Heart right ventricle (tissue), 16 donors: ENCODE measurements at regions not wholly inside any gene's neighbourhood (a gene's known extent, or its start where the extent isn't known, plus 50 kb on each side); places are given as distances from the start of the nearest gene placed in this dataset.

Source experiments
- ATAC-seq, 8 donors: fragments of 200-7000 bp; cut with Tn5 transposase; one replicate each; pipeline ENCODE4 v1.9.1; 2020; ENCODE audit warnings: mild to moderate bottlenecking in 8 of 8, moderate library complexity in 8 of 8, moderate number of reproducible peaks in 1 of 8
- DNase-seq, 2 donors: peaks; one replicate each; pipeline ENCODE4 v3.0.0-alpha.2; 2020
- H3K27ac ChIP-seq, 10 donors: fragments of 200-600 bp; sonication (generic) in 2 of 10; one replicate each; pipeline versions ENCODE4 v1.5.0 to v1.8.0; 2020 to 2022; ENCODE audit warnings: mild to moderate bottlenecking in 3 of 10
- H3K27me3 ChIP-seq, 7 donors: fragments of 200-600 bp; one replicate each; pipeline ENCODE4 v1.8.0; 2021 to 2022; ENCODE audit warnings: mild to moderate bottlenecking in 2 of 7
- H3K36me3 ChIP-seq, 9 donors: fragments of 200-600 bp; sonication (generic) in 1 of 9; one replicate each; pipeline versions ENCODE4 v1.5.0 to v1.8.0; 2020 to 2022; ENCODE audit warnings: mild to moderate bottlenecking in 2 of 9
- H3K4me1 ChIP-seq, 9 donors: fragments of 200-600 bp; sonication (generic) in 1 of 9; one replicate each; pipeline versions ENCODE4 v1.5.0 to v1.8.0; 2020 to 2022; ENCODE audit warnings: mild to moderate bottlenecking in 4 of 9
- H3K4me3 ChIP-seq, 10 donors: fragments of 200-600 bp; sonication (generic) in 2 of 10; one replicate each; pipeline versions ENCODE4 v1.5.0 to v1.8.0; 2020 to 2022; ENCODE audit warnings: mild to moderate bottlenecking in 7 of 10, moderate library complexity in 2 of 10
- H3K9me3 ChIP-seq, 11 donors: fragments of 200-600 bp in 10 of 11; sonication (generic) in 2 of 11; one replicate each; pipeline versions ENCODE4 v1.5.0 to v1.8.0; 2013 to 2022; ENCODE audit warnings: mild to moderate bottlenecking in 2 of 11, control low read depth in 1 of 11, moderate library complexity in 1 of 11
- CTCF ChIP-seq, 9 donors: fragments of 200-600 bp; sonication (generic) in 2 of 9; IDR thresholded peaks; one replicate each; pipeline versions ENCODE4 v1.5.0 to v1.8.0; 2021 to 2022; ENCODE audit warnings: antibody characterized with exemption in 9 of 9, mild to moderate bottlenecking in 5 of 9, moderate library complexity in 1 of 9
- WGBS, 2 donors: extraction: QIAGEN DNeasy Blood & Tissue Kit; methylation state at CpG; one replicate each; pipeline ENCODE4 v1.1.7; 2013; ENCODE audit warnings: inconsistent platforms in 1 of 2; 5-methylcytosine and 5-hydroxymethylcytosine counted together
- intact Hi-C, 10 donors: fragments of 100-400 bp; cut with DNase I; formaldehyde crosslinking; loops; one replicate each; pipeline versions ENCODE4 v1.11.1 to v1.14.2; 2022
- donor health status: Arrhythmogenic right ventricular cardiomyopathy.
- donor health status: ischemic (EF 13 %, LVEDD 7.1; RV severe dilation, severe dysfunction).
- donor health status: healthy with polysubstance abuse.
- donor health status: DM: no; HTN: yes; CAD: no.
- donor health status: DM: no; HTN: no; CAD: no.
- donor health status: ischemic (EF 25% LVEDD 6.9; RV normal size, moderate dysfunction).
- donor health status: ischemic (EF 25% LVEDD 5.7; RV mildly dilated, moderate dysfunction).
- donor health status: healthy.
- donor health status: DM: yes; HTN: yes; CAD: no.
- donor health status: Ischemic cardiomyopathy.
- donor health status: ischemic (EF 35%, LVEDD 5.7; RV mildly dilated, moderate dysfunction).
- donor health status: nonischemic (EF 11% LVEDD 7.7; RV severe dilation, severe dysfunction).
- donor health status: DM: yes; HTN: yes; CAD: no.
- donor health status: PGD.
- donor health status: ischemic (EF 29% LVEDD 5.4; RV normal size, mild dysfunction).
- donor health status: nonischemic (EF 23%, LVEDD 6.1; RV moderate dilation, normal function).

DNA sequence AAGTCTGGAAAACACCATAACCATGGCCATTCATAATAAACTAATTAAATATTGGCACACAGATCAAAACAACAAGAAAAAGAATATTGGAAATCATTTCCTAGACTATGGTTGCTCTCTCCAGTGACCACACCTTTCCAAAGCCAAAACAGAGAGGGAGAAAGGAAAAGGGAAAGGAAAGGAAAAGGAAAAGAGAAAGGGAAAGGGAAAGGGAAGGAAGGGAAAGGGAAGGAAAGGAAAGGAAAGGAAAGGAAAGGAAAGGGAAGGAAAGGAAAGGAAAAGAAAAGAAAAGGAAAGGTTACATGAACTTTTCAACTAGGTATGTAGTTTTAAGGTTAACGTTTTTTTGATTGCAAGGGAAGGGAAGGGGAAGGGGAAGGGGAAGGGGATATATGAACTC is 360.5 kb upstream of the SLC39A10 start:
- Histone ChIP-seq H3K9me3 (peaks cover 0 to 24% (median 0%) of the 10 kb centered on the region in 11 donors), H3K27ac (no peak overlapping the region), H3K4me1 (no peaks in the 10 kb centered on the region), H3K36me3 (no peaks in the 10 kb centered on the region), H3K4me3 (no peak overlapping the region), H3K27me3 (no peaks in the 10 kb centered on the region)
- WGBS, 2 donors = 43 to 44% methylated on average over 1 of the region's 1 CpG
- DNase-seq (no peak), ATAC-seq (no peak)
- no peak for TF ChIP-seq CTCF (IDR thresholded peaks at IDR 0.05)
- intact Hi-C loops = no loop called here

- H3K9me3 ChIP-seq = peaks cover 0 to 4% (median 0%) of the 10 kb centered on the region in 11 donors
- H3K4me3 ChIP-seq = no peak overlapping the region
- no peak overlapping the region for H3K27ac ChIP-seq
- no peaks in the 10 kb centered on the region for H3K4me1 ChIP-seq
- intact Hi-C loops = no loop called here
- H3K27me3 ChIP-seq = peaks cover 0 to 4% (median 0%) of the 10 kb centered on the region in 7 donors
- H3K36me3 ChIP-seq = no peaks in the 10 kb centered on the region
- ATAC-seq (no peak), DNase-seq (no peak)
- TF ChIP-seq CTCF (IDR thresholded peaks at IDR 0.05) = no peak
These were observed 367.9 kb upstream of the SLC39A10 start for GRCh38 chr2:195289081-195289480.

DNA sequence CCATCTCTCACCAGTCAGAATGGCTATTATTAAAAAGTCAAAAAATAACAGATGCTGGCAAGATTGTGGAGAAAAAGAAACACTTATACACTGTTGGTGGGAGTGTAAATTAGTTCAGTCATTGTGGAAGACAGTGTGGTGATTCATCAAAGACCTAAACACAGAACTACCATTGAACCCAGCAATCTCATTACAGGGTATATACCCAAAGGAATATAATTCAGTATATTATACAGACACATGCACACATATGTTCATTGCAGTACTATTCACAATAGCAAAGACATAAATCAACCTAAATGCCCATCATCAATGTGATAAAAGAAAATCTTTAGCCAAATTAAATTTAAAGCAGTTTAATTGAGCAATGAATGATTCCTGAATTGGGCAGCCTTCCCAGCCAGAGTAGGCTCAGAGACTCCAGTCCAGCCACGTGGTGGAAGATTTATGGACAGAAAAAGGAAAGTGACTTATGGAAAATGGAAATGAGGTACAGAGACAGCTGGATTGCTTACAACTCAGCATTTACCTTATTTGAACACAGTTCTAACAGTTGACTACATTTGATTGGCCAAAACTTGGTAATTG is 377.1 kb upstream of the SLC39A10 start:
- H3K27me3 ChIP-seq = no peaks in the 10 kb centered on the region
- no peak overlapping the region for H3K4me3 ChIP-seq
- TF ChIP-seq CTCF (IDR thresholded peaks at IDR 0.05) = no peak
- H3K36me3 ChIP-seq = no peaks in the 10 kb centered on the region
- 38 to 41% methylated on average over 1 of the region's 1 CpG for WGBS, 2 donors
- intact Hi-C loops = loop anchor here in 1 of 10 donors (5.0 kb wide), 1 partner anchor 993 kb away; no protein-coding TSS in a partner anchor
- DNase-seq (no peak), ATAC-seq (no peak)
- H3K27ac ChIP-seq = no peak overlapping the region
- no peaks in the 10 kb centered on the region for H3K4me1 ChIP-seq
- H3K9me3 ChIP-seq = no peaks in the 10 kb centered on the region

- intact Hi-C loops = no loop called here
- H3K4me3 ChIP-seq = no peak overlapping the region
- H3K4me1 ChIP-seq = no peaks in the 10 kb centered on the region
- no peak for ATAC-seq
- 48 to 58% methylated on average over 5 of the region's 5 CpGs for WGBS, 2 donors
- H3K27me3 ChIP-seq = no peaks in the 10 kb centered on the region
- TF ChIP-seq CTCF (IDR thresholded peaks at IDR 0.05) = no peak
- no peak overlapping the region for H3K27ac ChIP-seq
- H3K9me3 ChIP-seq = peaks cover 0 to 6% (median 0%) of the 10 kb centered on the region in 11 donors
- no peaks in the 10 kb centered on the region for H3K36me3 ChIP-seq
- no peak for DNase-seq
These were observed 386.5 kb upstream of the SLC39A10 start for GRCh38 chr2:195270466-195271039.
